OCI-M2 (cell line): ENCODE measurements at regions not wholly inside any gene's neighbourhood (a gene's known extent, or its start where the extent isn't known, plus 50 kb on each side); places are given as distances from the start of the nearest gene placed in this dataset.

Experiments
- DNase-seq: peaks from one replicate; lab custom pipeline; 2025; ENCODE audit not compliant: unreplicated experiment; lab: John Stamatoyannopoulos, UW

DNA sequence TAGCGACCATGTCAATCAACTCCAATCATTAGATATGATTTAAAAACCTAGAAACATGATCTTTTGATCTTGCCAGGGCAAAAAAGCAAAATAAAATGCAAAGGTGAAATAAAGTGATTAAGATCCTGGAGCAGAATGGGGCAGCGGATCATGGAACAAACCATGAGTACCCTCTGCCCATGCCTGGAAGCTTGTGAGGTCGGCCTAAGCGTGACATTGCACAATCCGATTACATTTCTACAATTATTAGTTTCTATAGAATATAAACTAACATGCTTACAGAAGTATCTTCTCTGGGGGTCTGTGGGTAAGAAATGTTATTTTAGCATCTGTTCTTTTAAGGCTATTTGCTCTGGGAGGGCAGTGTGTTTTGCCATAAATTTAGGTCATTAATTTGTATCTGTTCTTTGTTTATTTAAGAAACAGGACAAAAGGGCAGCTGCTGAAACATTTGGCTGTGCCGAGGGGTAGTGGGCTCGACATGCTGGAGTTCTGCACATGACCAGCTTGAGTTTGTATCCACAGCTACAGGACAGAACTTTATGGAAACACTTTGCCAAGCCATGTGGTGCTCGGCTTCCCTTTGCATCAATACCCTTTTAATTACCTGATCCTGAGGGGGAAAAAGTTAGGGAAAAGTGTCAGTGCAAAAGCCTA, 55.9 kb downstream of the ZBTB18 start:
- no peak for DNase-seq

DNA sequence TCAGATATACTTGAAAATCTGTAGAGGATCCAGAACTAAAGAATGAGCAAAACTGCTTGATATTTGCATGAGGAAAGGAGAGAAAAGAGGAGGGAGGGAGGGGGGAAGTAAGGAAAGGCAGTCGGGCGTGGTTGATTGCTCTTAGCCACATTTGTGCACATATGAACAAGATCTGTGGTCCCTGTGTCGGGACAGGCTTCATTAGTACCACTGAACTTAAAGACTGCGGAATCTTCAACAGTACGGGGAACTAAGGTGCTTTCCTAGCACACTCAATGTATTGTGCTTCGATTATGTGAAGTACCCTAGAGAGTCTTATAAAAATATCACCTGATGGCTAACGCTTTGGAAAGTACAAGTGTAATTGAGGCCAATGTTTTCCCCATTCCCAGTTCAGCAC, 59.9 kb downstream of the ZBTB18 start:
- no peak for DNase-seq

DNA sequence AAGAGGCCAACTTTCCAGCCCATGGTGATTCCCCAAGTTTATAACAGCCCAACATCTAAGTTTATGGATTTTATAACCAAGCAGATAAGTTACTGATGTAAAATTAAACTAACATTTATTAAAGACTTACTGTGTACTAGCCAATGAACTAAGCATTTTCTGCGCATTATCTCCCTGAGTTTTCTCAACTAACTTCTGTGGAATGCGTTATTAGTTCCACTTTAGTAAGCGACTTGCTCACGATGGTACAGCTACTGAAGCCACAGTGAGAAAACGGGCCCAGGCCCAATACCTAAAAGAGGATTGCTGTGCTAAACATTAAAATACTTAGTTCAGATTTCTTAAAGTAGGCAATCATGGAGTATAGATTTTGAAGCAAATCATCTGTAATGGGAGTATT, 61.0 kb downstream of the ZBTB18 start:
- DNase-seq: no peak

GRCh38 chr1:244112636-244113035, 61.6 kb downstream of the ZBTB18 start:
- DNase-seq: no peak

DNA sequence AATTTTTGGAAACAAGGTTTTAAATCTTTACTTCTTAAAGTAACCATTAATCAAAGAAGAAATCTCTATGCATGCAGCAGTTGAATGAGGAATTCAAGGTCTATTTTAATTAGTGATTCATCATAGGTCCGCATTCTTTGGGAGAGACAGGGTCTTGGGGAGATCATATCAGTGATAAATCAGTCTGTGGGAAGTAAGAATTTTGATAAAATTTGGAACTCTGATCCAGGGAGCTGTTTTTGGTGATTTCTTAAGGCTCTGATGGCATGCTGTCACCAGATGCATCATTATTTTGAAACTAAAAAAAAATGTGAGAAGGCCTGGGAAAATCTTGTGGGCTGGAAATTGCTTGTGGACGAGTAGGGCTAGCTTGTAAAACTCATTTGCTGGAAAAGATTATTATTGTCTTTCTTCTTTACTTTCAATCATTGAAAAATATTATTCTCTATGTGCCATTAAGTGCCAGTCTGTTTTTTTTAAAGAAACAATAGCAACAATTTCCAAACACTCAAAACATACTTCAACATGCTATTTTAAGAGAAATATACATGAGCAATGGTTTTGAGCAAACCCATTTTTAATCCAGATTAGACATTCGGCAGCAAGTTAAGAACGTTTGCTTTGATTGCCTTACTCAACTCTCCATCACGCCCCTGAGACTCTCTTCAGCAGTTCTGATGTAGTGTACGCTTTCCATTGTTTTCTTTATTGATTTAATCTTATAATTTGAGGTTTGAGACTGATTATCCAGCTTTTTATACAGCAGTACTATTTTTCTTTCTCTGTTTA, 62.6 kb downstream of the ZBTB18 start:
- DNase-seq: no peak

DNA sequence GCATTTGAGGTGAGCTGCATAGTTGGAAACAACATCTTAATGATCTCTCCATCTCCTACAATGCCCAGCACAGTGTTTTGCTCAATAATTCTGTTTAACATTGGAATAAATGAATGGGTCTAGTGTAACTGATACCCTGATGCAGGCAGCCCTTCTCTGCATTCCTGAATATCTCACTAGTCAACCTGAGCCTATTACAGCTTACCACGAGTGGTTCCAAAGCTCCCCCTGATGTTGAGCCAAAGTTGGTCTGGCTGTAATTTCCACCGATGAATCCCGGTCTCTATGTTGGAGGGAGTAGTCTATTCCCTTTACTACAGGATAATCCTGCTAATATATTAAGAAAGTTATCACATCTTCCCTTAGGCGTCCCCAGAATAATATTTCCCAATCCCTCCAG, 63.8 kb downstream of the ZBTB18 start:
- DNase-seq: no peak

DNA sequence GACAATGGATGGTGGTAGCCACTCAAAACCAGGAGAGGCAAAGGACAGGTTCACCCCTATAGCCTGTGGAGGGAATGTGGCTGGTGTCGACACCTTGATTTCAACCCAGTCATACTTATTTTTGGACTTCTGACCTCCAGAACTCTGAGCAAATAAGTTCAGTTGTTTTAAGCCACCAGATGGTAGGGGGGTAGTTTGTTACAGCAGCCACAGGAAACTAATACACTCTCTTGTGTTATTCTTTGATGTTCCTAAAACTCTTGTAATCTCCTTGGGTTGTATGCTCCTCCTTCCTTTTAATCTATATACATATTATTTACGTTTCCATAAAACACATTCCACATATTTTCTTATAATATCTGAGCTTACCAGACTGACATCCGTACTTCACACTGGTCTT, 65.9 kb downstream of the ZBTB18 start:
- DNase-seq: no peak

DNA sequence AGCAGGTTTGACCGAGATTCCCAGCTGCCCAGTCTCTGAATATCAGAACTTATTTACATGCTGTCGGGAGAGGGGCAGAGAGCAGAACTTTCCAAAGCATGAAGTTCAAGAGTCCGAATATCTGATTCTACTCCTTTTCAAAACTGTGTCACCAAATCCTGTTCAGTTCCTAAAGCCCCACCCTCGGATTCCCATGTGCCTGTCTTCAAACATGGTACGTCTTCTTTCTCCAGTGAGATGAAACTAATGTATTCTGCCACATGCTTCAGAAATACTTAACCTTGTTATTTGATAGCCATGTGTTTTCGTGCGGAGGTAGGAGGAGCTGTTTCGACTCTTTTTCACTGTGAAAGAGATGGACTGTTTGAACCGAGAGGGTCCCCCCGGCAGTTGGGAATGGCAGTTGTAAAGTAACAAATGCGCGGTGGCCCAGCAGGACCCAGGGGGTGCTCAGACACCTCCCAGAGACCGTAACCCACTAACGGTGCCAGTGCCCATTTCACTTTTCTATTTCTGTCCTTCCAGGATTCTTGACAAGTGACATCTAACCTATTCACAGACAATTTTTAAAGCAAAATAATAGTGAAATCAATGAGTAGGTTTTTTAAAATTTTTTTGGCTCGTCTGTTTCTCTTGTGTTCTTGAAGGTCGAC, 67.2 kb downstream of the ZBTB18 start:
- no peak for DNase-seq

DNA sequence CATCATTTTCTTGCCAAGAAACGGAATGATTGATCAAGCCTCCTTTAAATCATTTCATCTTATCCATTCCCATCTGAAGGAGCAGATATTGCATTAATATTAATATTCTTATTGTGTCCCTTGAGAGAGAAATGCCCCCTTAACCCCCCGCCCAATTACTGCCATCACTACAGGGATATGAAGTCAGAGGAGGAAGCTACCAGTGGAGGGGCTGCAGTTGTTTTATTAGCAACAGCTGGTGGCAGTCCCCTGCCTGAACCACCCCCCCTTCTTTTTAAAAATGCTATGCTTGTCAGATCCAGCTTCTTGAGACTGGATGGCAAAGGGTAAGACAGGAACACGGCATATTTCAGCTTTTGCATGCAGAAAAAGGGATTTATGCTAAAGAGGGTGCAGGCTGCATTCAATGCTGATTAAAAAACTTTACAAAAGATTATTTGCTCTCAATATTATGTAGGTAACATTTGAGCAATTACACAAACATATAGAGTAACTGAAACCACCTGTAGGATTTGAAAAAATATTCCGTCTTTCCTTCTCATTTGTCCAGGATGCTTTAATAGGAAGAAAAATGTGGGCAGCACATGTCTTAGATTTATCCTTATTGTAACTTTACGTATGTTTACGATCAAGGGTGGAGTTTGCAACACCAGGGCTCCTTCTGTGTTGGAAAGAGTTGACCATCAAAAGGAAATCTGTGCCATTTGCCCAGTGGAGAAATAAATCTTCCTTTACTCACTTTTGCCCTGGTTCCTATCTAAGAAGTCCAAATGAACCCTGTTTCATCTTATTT, 77.7 kb downstream of the ZBTB18 start:
- DNase-seq: no peak

DNA sequence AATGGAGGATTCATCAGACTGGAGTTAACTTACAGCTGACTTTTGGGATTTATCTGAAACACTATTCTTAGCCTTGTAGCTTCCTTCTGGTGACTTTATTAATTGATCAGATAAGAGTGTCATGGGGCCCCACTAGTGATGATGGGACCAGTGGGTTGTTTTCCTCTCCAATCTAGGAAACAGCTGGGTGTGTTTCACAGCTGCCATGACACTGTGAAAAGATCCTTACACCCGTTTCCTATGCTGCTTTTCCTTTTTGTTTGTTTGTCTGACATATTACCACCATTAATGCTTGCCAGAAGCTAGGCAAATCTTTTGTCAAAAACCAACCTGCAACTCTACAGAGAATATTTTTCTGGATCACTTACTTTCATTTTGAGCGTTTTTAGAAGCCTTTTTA, 86.2 kb downstream of the ZBTB18 start:
- no peak for DNase-seq

GRCh38 chr1:244137725-244138124, 86.6 kb downstream of the ZBTB18 start:
- no peak for DNase-seq

GRCh38 chr1:244138399-244138798, 87.3 kb downstream of the ZBTB18 start:
- DNase-seq: no peak

DNA sequence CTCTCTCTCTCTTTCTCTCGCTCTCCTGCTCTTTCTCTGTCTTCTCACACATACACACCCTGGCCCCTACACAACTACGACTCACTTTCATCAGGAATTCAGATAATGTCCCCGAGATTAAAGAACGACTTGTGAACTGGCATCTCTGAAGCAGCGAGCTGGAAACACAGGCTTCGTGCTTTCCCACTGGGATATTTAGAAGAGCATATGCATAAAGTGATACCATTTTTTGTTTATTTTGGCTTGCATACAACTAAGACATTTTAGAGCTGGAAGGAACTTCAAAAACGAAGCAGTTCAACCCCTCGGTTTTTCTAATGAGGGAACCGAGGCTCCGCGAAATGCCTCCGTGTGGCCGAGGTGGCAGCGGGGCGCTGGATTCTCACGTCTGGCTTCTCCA, 88.6 kb downstream of the ZBTB18 start:
- DNase-seq: no peak

DNA sequence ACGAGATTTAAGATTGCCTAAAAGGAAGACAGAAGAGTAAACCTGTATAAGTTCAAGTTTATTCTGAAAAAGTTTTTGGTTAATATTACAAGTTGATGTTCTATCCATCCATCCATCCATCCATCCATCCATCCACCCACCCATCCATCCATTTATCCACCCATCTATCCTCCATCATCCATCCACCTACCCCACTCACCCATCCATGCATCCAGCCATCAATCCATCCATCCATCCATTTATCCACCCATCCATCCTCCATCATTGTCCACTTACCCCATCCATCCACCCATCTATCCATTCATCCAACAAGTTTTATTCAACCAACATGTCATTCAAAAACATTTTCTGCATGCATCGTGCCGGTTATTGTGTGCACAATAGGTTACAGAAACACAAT, 89.3 kb downstream of the ZBTB18 start:
- DNase-seq: no peak

DNA sequence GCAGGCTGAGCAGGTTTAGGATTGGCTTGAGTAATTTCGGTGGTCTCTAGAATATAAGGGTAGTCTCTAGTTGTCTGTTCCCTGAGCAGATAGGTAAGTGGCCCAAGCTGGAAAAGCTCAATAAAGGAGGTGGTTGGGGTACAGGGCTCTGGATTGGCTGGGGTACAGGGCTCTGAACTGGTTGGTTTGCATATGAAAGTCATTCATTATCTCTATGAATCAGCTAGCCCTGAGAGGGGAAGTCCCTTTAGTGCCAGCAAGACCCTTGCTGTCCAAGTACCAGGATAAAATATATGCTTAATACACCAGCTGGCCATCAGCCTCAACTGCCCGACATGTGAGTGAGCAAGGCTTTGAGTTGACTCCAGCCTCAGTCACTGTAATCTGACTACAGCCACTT, 93.0 kb downstream of the ZBTB18 start:
- no peak for DNase-seq

GRCh38 chr1:244150071-244150470, 99.0 kb downstream of the ZBTB18 start:
- DNase-seq: no peak

DNA sequence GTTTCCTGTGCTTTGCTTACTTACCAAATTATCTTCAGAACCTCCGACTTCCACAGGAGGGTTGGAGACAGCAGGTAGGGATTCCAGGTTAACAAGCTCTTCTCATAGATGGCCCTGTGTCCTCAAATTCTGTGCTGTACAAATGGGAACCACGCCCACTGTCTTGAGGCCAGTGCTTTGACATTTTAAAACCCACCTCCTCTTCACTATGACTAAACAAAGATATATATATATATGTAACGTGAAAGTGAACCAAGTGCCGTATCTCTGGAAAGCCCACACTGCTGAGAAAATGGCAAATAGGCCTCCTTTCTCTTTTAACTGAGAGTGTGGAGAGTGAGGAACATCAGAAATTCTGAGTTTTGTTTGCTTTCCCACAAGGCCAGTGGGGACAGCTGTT, 99.6 kb downstream of the ZBTB18 start:
- DNase-seq: no peak

GRCh38 chr1:244151537-244151936, 100.5 kb downstream of the ZBTB18 start:
- no peak for DNase-seq

DNA sequence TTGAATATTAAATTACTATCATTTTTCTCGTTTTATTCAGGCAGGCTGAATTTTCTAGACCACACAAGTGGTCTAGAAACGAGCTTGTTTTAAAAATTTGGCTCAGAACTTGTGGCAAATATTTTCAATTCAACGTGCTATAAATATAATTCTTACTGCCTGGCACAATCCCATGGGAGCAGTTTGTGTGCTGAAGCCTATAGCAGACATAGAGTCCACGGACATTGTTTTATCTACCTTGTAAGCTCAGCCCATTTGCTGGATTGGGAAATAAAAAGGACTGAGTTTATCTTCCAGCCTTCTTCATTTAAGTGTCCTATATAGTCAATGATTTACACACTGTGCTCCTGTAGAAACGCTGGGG, 103.4 kb downstream of the ZBTB18 start:
- DNase-seq: no peak

- no peak for DNase-seq
These were observed 103.9 kb downstream of the ZBTB18 start for GRCh38 chr1:244154872-244155531.

DNA sequence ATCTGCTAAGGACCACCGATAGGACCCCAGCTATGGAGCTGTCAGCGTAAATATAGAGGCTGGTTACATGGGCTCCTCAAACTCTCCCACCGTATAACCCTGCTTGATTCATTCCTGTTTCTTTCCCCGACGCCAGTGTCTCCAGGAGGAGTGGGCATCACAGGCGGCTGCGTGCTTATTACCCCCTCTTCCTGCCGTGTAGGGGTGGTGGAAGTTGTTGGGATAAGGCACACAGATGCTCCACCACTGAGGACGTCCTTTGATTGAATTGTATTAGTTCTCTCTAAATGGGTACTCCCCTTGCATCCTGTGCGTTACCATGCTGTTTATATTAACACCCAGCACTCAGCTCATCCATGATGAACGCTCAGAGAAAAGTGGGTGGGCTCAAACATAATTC, 104.6 kb downstream of the ZBTB18 start:
- no peak for DNase-seq
